ENCODE measurements at regions not wholly inside any gene's neighbourhood (a gene's known extent, or its start where the extent isn't known, plus 50 kb on each side); places are given as distances from the start of the nearest gene placed in this dataset.

DNA sequence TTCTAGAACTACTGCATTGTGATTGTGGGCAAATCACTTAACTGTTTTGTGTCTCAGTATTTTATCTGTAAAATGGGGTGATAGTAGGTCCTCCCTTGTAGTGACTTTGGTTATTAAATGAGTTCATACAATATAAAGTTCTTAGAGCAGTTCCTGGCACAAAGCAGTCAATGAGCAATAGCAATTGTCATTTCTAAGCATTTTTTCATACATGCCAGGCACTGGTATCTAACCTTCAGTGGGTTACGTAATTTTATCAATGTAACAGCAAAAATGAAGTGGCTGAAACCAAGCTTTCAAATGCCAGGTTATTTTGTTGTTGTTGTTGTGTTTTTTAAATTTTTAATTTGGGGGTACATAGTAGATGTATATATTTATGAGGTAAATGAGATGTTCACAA lies 401.9 kb downstream of the MEIS1 start:
- POLR2A ChIA-PET: no interaction called here
- Mint-ChIP-seq H3K4me3 (ENCODE audit: unreplicated experiment) (no peak overlapping the region), H3K9me3 (ENCODE audit: unreplicated experiment) (no peaks in the 10 kb centered on the region), H3K4me1 (ENCODE audit: insufficient read depth, unreplicated experiment) (peaks cover 46% of the 10 kb centered on the region), H3K27ac (ENCODE audit: low read depth, unreplicated experiment) (peak overlapping the region; percentile 41), H3K27me3 (ENCODE audit: insufficient read depth, unreplicated experiment) (no peaks in the 10 kb centered on the region), H3K36me3 (ENCODE audit: insufficient read depth, unreplicated experiment) (peaks cover 6% of the 10 kb centered on the region)
- BruUV-seq (replicated peaks): no TSS peak
- intact Hi-C loops (cut with micrococcal nuclease): no loop called here
- CTCF ChIA-PET: no interaction called here
- DNase-seq (ENCODE audit: unreplicated experiment): no peak
- TF ChIP-seq, protein P1, sequence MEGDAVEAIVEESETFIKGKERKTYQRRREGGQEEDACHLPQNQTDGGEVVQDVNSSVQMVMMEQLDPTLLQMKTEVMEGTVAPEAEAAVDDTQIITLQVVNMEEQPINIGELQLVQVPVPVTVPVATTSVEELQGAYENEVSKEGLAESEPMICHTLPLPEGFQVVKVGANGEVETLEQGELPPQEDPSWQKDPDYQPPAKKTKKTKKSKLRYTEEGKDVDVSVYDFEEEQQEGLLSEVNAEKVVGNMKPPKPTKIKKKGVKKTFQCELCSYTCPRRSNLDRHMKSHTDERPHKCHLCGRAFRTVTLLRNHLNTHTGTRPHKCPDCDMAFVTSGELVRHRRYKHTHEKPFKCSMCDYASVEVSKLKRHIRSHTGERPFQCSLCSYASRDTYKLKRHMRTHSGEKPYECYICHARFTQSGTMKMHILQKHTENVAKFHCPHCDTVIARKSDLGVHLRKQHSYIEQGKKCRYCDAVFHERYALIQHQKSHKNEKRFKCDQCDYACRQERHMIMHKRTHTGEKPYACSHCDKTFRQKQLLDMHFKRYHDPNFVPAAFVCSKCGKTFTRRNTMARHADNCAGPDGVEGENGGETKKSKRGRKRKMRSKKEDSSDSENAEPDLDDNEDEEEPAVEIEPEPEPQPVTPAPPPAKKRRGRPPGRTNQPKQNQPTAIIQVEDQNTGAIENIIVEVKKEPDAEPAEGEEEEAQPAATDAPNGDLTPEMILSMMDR (IDR thresholded peaks at IDR 0.05; ENCODE audit: unreplicated experiment): no peak

DNA sequence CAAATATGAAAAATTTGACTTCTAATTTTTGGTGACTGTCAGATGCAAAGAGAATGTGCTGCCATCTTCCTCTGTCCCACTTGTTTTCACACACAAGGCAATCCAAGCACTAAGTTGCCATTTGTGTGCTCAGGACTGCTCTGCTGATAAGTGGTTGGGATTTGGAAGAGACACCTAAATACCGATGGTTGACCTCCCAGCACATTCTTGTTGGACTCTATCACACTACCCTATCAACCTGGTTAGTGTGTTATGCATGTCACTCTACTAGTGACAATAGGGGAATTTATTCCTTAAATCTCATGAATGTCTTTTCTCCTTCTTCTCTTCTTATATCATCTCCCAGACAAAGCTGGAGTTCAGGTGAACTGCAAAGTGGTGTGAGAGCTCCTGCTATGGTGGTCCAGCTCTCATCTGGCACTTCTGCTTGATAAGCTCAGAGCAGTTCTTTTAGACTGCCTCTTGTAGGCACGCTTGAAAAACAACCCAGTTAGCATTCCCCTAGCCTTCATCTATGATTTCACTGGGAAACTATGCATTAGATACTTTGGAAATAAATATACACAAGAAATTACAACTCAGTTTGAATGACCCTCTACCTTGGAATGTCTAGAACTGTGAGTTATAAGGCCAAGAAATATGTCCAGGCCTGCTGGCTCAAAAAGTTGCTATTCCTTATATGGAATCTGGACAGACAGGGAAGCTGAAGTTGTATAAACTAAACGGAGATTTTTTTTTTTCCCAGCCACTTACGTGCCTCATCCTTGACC lies 404.8 kb downstream of the MEIS1 start:
- peak overlapping the region; percentile 17 for H3K4me3 Mint-ChIP-seq (ENCODE audit: unreplicated experiment)
- ChIA-PET CTCF (interaction anchor here (0.7 kb wide), 1 partner anchor 15 kb away, joined by 3 read pairs; no protein-coding TSS in a partner anchor), POLR2A (interaction anchor here (0.6 to 4.8 kb wide), 22 partner anchors 10 to 1214 kb away, joined by 3 to 41 read pairs (median 4); partner anchors contain the start of gene MEIS1)
- no peaks in the 10 kb centered on the region for H3K27me3 Mint-ChIP-seq (ENCODE audit: insufficient read depth, unreplicated experiment)
- intact Hi-C loops (cut with micrococcal nuclease): no loop called here
- peaks cover 46% of the 10 kb centered on the region for H3K4me1 Mint-ChIP-seq (ENCODE audit: insufficient read depth, unreplicated experiment)
- DNase-seq (ENCODE audit: unreplicated experiment): peak; percentile 79
- TF ChIP-seq, protein P1 (IDR thresholded peaks at IDR 0.05; ENCODE audit: unreplicated experiment): no peak
- peaks cover 6% of the 10 kb centered on the region for H3K36me3 Mint-ChIP-seq (ENCODE audit: insufficient read depth, unreplicated experiment)
- peak overlapping the region; percentile 93 for H3K27ac Mint-ChIP-seq (ENCODE audit: low read depth, unreplicated experiment)
- no peaks in the 10 kb centered on the region for H3K9me3 Mint-ChIP-seq (ENCODE audit: unreplicated experiment)
- BruUV-seq (replicated peaks): TSS peak; percentile 68

DNA sequence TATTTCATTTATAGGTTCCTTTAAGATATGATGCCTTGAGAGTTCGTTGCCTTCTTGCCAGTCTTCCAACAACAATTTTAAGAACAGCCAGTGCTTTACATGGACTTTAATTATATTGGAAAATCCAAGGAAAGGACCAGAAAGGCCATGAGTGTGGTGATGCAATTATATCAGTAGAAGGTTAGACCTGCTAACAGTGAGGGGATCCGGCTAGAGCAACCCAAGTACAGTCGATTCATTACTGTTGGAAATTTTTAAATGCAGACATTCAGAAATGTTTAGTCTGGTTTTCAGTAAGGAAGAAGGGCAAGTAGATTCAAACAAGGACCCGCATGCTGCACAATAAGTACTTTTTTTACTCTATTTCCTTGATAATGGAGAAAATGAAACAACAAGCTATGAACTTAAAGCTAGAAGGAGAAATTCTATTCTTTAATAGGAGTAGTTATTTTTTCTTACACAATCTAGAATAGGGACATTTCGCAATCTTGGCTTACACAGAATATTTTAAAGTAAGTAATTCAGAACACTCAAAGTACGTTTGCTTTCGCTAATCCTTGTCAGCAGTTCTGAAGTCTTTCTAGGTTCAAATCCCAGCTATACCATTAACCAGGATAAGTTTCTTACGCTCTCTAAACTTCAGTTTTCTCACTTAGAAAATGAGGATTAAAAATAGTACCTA lies 405.5 kb downstream of the MEIS1 start:
- ChIA-PET CTCF (interaction anchor here (0.5 to 0.7 kb wide), 3 partner anchors 10 to 344 kb away, joined by 3 read pairs; no protein-coding TSS in a partner anchor), POLR2A (interaction anchor here (0.6 to 4.8 kb wide), 29 partner anchors 10 to 1626 kb away, joined by 3 to 41 read pairs (median 4); partner anchors contain the start of gene MEIS1)
- Mint-ChIP-seq H3K27ac (ENCODE audit: low read depth, unreplicated experiment) (peak overlapping the region; percentile 93), H3K9me3 (ENCODE audit: unreplicated experiment) (no peaks in the 10 kb centered on the region), H3K36me3 (ENCODE audit: insufficient read depth, unreplicated experiment) (peaks cover 6% of the 10 kb centered on the region), H3K27me3 (ENCODE audit: insufficient read depth, unreplicated experiment) (no peaks in the 10 kb centered on the region), H3K4me1 (ENCODE audit: insufficient read depth, unreplicated experiment) (peaks cover 46% of the 10 kb centered on the region), H3K4me3 (ENCODE audit: unreplicated experiment) (peak overlapping the region; percentile 17)
- BruUV-seq (replicated peaks): TSS peak; percentile 96
- intact Hi-C loops (cut with micrococcal nuclease): no loop called here
- peak; percentile 67 for DNase-seq (ENCODE audit: unreplicated experiment)
- TF ChIP-seq, protein P1 (IDR thresholded peaks at IDR 0.05; ENCODE audit: unreplicated experiment): no peak

DNA sequence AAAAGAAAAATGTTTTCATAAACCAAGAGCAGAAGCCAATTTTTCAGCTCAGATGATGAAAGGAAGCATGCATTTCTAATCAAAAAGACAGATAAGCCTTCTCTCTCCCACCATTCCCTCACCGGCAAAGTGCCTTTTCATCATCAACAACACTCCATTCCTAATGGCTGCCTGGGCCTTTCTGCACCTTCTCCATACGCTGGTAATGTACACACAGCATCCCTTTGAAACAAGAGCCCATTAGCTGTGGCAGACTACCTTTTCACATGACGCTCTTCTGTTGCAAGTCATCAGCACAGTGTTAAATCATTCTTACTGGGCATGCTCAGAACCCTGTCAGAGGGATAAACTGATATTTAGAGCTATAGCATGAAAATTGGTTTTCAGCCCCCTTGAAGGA lies 408.9 kb downstream of the MEIS1 start:
- no TSS peak for BruUV-seq (replicated peaks)
- H3K27ac Mint-ChIP-seq (ENCODE audit: low read depth, unreplicated experiment): no peak overlapping the region
- ChIA-PET CTCF (interaction anchor here (0.6 kb wide), 1 partner anchor 998 kb away, joined by 3 read pairs; no protein-coding TSS in a partner anchor), POLR2A (interaction anchor here (1.4 kb wide), 1 partner anchor 86 kb away, joined by 5 read pairs; no protein-coding TSS in a partner anchor)
- no peak overlapping the region for H3K4me3 Mint-ChIP-seq (ENCODE audit: unreplicated experiment)
- H3K9me3 Mint-ChIP-seq (ENCODE audit: unreplicated experiment): no peaks in the 10 kb centered on the region
- no peak for DNase-seq (ENCODE audit: unreplicated experiment)
- TF ChIP-seq, protein P1 (IDR thresholded peaks at IDR 0.05; ENCODE audit: unreplicated experiment): no peak
- H3K4me1 Mint-ChIP-seq (ENCODE audit: insufficient read depth, unreplicated experiment): peaks cover 25% of the 10 kb centered on the region
- intact Hi-C loops (cut with micrococcal nuclease): no loop called here
- H3K27me3 Mint-ChIP-seq (ENCODE audit: insufficient read depth, unreplicated experiment): no peaks in the 10 kb centered on the region
- peaks cover 4% of the 10 kb centered on the region for H3K36me3 Mint-ChIP-seq (ENCODE audit: insufficient read depth, unreplicated experiment)

Data from MCF 10A (cell line).